HG03108 (cell line): ENCODE measurements at regions not wholly inside any gene's neighbourhood (a gene's known extent, or its start where the extent isn't known, plus 50 kb on each side); places are given as distances from the start of the nearest gene placed in this dataset.
"Not testable (repeated sequence)": the region's sequence is repeated elsewhere in the genome, so short reads cannot be mapped to it uniquely, and the experiment has no call there.

Experiments used
- ATAC-seq: cut with Tn5 transposase; IDR thresholded peaks from one replicate; pipeline ENCODE4 v1.9.1; 2021; ENCODE audit warnings: moderate library complexity; ENCODE audit not compliant: unreplicated experiment

- not testable (repeated sequence) for ATAC-seq
These were observed 129.7 kb downstream of the FAM72C start for GRCh38 chr1:143842058-143842457.

GRCh38 chr1:143839182-143839581 lies 132.6 kb downstream of the FAM72C start:
- ATAC-seq = not testable (repeated sequence)

- not testable (repeated sequence) for ATAC-seq
These were observed 133.2 kb downstream of the FAM72C start for GRCh38 chr1:143838598-143838929.

- ATAC-seq = not testable (repeated sequence)
These were observed 133.7 kb downstream of the FAM72C start for GRCh38 chr1:143837924-143838597.

GRCh38 chr1:143833376-143833775 lies 138.4 kb downstream of the FAM72C start:
- ATAC-seq = not testable (repeated sequence)

GRCh38 chr1:143832379-143832716 lies 139.4 kb downstream of the FAM72C start:
- not testable (repeated sequence) for ATAC-seq

- not testable (repeated sequence) for ATAC-seq
These were observed 140.1 kb downstream of the FAM72C start for GRCh38 chr1:143831479-143832378.

GRCh38 chr1:143826162-143826561 lies 145.6 kb downstream of the FAM72C start:
- ATAC-seq = not testable (repeated sequence)

- ATAC-seq = not testable (repeated sequence)
These were observed 147.5 kb downstream of the FAM72C start for GRCh38 chr1:143824266-143824665.

GRCh38 chr1:143820058-143820457 lies 151.7 kb downstream of the FAM72C start:
- not testable (repeated sequence) for ATAC-seq

GRCh38 chr1:143816369-143816768 lies 155.4 kb downstream of the FAM72C start:
- not testable (repeated sequence) for ATAC-seq

- ATAC-seq = not testable (repeated sequence)
These were observed 166.4 kb downstream of the FAM72C start for GRCh38 chr1:143805374-143805773.

GRCh38 chr1:143804707-143805356 lies 167.0 kb downstream of the FAM72C start:
- ATAC-seq = not testable (repeated sequence)

- not testable (repeated sequence) for ATAC-seq
These were observed 167.8 kb downstream of the FAM72C start for GRCh38 chr1:143803927-143804411.

GRCh38 chr1:143803095-143803494 lies 168.7 kb downstream of the FAM72C start:
- not testable (repeated sequence) for ATAC-seq

GRCh38 chr1:143799568-143800187 lies 172.1 kb downstream of the FAM72C start:
- not testable (repeated sequence) for ATAC-seq

GRCh38 chr1:143796369-143796768 lies 175.4 kb downstream of the FAM72C start:
- not testable (repeated sequence) for ATAC-seq

GRCh38 chr1:143792047-143792937 lies 179.5 kb downstream of the FAM72C start:
- not testable (repeated sequence) for ATAC-seq

- not testable (repeated sequence) for ATAC-seq
These were observed 185.4 kb downstream of the FAM72C start for GRCh38 chr1:143786381-143786780.

- ATAC-seq = not testable (repeated sequence)
These were observed 185.9 kb downstream of the FAM72C start for GRCh38 chr1:143785883-143786282.
